DOHH2 (cell line): ENCODE measurements at regions not wholly inside any gene's neighbourhood (a gene's known extent, or its start where the extent isn't known, plus 50 kb on each side); places are given as distances from the start of the nearest gene placed in this dataset.
"Not testable (repeated sequence)": the region's sequence is repeated elsewhere in the genome, so short reads cannot be mapped to it uniquely, and the experiment has no call there.

Source experiments
- CTCF ChIP-seq: fragments of 200-600 bp; sonication (generic); IDR thresholded peaks from one replicate; pipeline ENCODE4 v1.5.1; 2014; ENCODE audit warnings: antibody characterized with exemption, mild to moderate bottlenecking, low read depth, low read length; ENCODE audit not compliant: poor library complexity, severe bottlenecking
- EZH2phosphoT487 ChIP-seq: fragments of 200-600 bp; sonication (generic); IDR thresholded peaks from 2 replicates; pipeline ENCODE4 v1.6.1; 2017; ENCODE audit warnings: borderline replicate concordance, mild to moderate bottlenecking, antibody characterized with exemption, low read length, moderate library complexity, mixed read lengths

GRCh38 chr22:23454345-23454744 lies 125.7 kb downstream of the IGLL1 start:
- TF ChIP-seq CTCF, EZH2phosphoT487: not testable (repeated sequence)
